Keratinocyte (primary cell): ENCODE measurements at regions not wholly inside any gene's neighbourhood (a gene's known extent, or its start where the extent isn't known, plus 50 kb on each side); places are given as distances from the start of the nearest gene placed in this dataset.

ENCODE experiments used
- CTCF ChIP-seq, 3 experiments: IDR thresholded peaks in 1 of 3; conservative IDR thresholded peaks in 1 of 3; optimal IDR thresholded peaks in 1 of 3; 2 replicates in 2 of 3; 3 replicates in 1 of 3; pipeline versions ENCODE3 to v1.5.1; 2011; ENCODE audit warnings: low read length in 3 of 3, mild to moderate bottlenecking in 3 of 3, moderate library complexity in 2 of 3, control low read depth in 1 of 3, inconsistent platforms in 1 of 3; ENCODE audit not compliant: insufficient read depth in 2 of 3; ENCODE audit errors: extremely low read depth in 1 of 3
- EZH2 ChIP-seq: IDR thresholded peaks from one replicate; pipeline ENCODE4 v1.6.1; 2012; ENCODE audit warnings: inconsistent platforms, mild to moderate bottlenecking, low read length, moderate library complexity

GRCh38 chr1:80310703-80311245 lies 1304.2 kb upstream of the ADGRL4 start:
- TF ChIP-seq CTCF (optimal IDR thresholded peaks at IDR 0.05 in 1 of 3, IDR thresholded peaks at IDR 0.05 in 1 of 3, conservative IDR thresholded peaks at IDR 0.05 in 1 of 3; ENCODE audit: extremely low read depth in 1 of 3, insufficient read depth in 2 of 3, low read length in 3 of 3) = no peak
- no peak for TF ChIP-seq EZH2
